GM23338 (cell line): ENCODE measurements at regions not wholly inside any gene's neighbourhood (a gene's known extent, or its start where the extent isn't known, plus 50 kb on each side); places are given as distances from the start of the nearest gene placed in this dataset.

Experiments used
- ATAC-seq: fragments of 200-7000 bp; cut with Tn5 transposase; 3 replicates; pipeline ENCODE4 v1.9.1; 2020
- DNase-seq: peaks from one replicate; pipeline ENCODE4 v3.0.0-alpha.2; 2015; ENCODE audit warnings: low spot score
- H2AFZ ChIP-seq: fragments of 200-600 bp; sonication (generic); 2 replicates; pipeline ENCODE4 v1.8.0; 2016; ENCODE audit warnings: antibody characterized with exemption, mild to moderate bottlenecking, moderate library complexity
- H3F3A ChIP-seq: fragments of 200-600 bp; sonication (generic); replicated peaks from 2 replicates; pipeline ENCODE4 v1.8.0; 2017; ENCODE audit warnings: antibody characterized with exemption, mixed run types, low read depth
- H3K27ac ChIP-seq: fragments of 200-600 bp; sonication (generic); 2 replicates; pipeline ENCODE4 v1.6.1; 2016; ENCODE audit warnings: low read depth
- H3K27me3 ChIP-seq: fragments of 200-600 bp; sonication (generic); 2 replicates; pipeline ENCODE4 v1.8.0; 2016; ENCODE audit warnings: mild to moderate bottlenecking, mixed run types, moderate library complexity; ENCODE audit not compliant: insufficient read depth
- H3K36me3 ChIP-seq: fragments of 200-600 bp; sonication (generic); 2 replicates; pipeline ENCODE4 v1.8.0; 2016; ENCODE audit warnings: mild to moderate bottlenecking; ENCODE audit not compliant: insufficient read depth
- H3K4me1 ChIP-seq: fragments of 200-600 bp; sonication (generic); 2 replicates; pipeline ENCODE4 v1.8.0; 2016; ENCODE audit warnings: mild to moderate bottlenecking, moderate library complexity; ENCODE audit not compliant: insufficient read depth
- H3K4me2 ChIP-seq: fragments of 200-600 bp; sonication (generic); 2 replicates; pipeline ENCODE4 v1.7.1; 2017; ENCODE audit warnings: mixed run types
- H3K4me3 ChIP-seq: fragments of 200-600 bp; sonication (generic); 2 replicates; pipeline ENCODE4 v1.6.1; 2016; ENCODE audit warnings: mixed run types
- H3K79me2 ChIP-seq: fragments of 200-600 bp; sonication (generic); replicated peaks from 2 replicates; pipeline ENCODE4 v1.8.0; 2017; ENCODE audit warnings: mild to moderate bottlenecking; ENCODE audit not compliant: insufficient read depth
- H3K9me2 ChIP-seq: fragments of 200-600 bp; sonication (generic); 2 replicates; pipeline ENCODE4 v1.8.0; 2017; ENCODE audit not compliant: insufficient read depth
- H4K20me1 ChIP-seq: fragments of 200-600 bp; sonication (generic); replicated peaks from 2 replicates; pipeline ENCODE4 v1.8.0; 2017; ENCODE audit warnings: mild to moderate bottlenecking; ENCODE audit not compliant: insufficient read depth
- H3K27ac Mint-ChIP-seq: 2 replicates; pipeline ENCODE4 v1.8.0; 2020; ENCODE audit warnings: inconsistent platforms, mild to moderate bottlenecking, moderate library complexity, mixed read lengths
- H3K27me3 Mint-ChIP-seq: 3 replicates; pipeline ENCODE4 v1.8.0; 2022; ENCODE audit warnings: low read depth, mild to moderate bottlenecking, moderate library complexity, mixed read lengths, inconsistent platforms; ENCODE audit not compliant: insufficient read depth, poor library complexity
- H3K36me3 Mint-ChIP-seq: 3 replicates; pipeline ENCODE4 v1.8.0; 2021; ENCODE audit warnings: low read depth, mild to moderate bottlenecking, inconsistent platforms, moderate library complexity, mixed read lengths
- H3K4me1 Mint-ChIP-seq: 3 replicates; pipeline ENCODE4 v1.8.0; 2020; ENCODE audit warnings: mild to moderate bottlenecking, inconsistent platforms, mixed read lengths
- H3K4me3 Mint-ChIP-seq: 3 replicates; pipeline ENCODE4 v1.8.0; 2021; ENCODE audit warnings: moderate library complexity, mild to moderate bottlenecking, inconsistent platforms, mixed read lengths
- H3K9me3 Mint-ChIP-seq: 3 replicates; pipeline ENCODE4 v1.8.0; 2020; ENCODE audit warnings: moderate library complexity, mild to moderate bottlenecking, inconsistent platforms, mixed read lengths
- CREB1 ChIP-seq: fragments of 250-450 bp; sonication (Bioruptor Pico); IDR thresholded peaks from 2 replicates; pipeline ENCODE4 v1.5.0; 2020; ENCODE audit warnings: low read depth, mild to moderate bottlenecking, moderate library complexity
- CTCF ChIP-seq, 2 experiments: fragments of 200-600 bp in 1 of 2; sonication (generic) in 1 of 2; conservative IDR thresholded peaks; 2 replicates each; pipeline versions ENCODE4 v1.5.1 to v1.6.1; 2016 to 2017; ENCODE audit warnings: antibody characterized with exemption in 2 of 2, low read depth in 2 of 2, mild to moderate bottlenecking in 2 of 2, moderate library complexity in 1 of 2
- ETS1 ChIP-seq: IDR thresholded peaks from 2 replicates; pipeline ENCODE4 v1.6.1; 2016; ENCODE audit warnings: antibody characterized with exemption
- EZH2 ChIP-seq: fragments of 200-600 bp; sonication (generic); IDR thresholded peaks from one replicate; pipeline ENCODE4 v1.8.0; 2017; ENCODE audit warnings: antibody characterized with exemption, mild to moderate bottlenecking, low read depth; ENCODE audit not compliant: unreplicated experiment
- EZH2phosphoT487 ChIP-seq: fragments of 200-600 bp; sonication (generic); IDR thresholded peaks from one replicate; pipeline ENCODE4 v1.8.1; 2018; ENCODE audit warnings: antibody characterized with exemption; ENCODE audit not compliant: unreplicated experiment
- JUNB ChIP-seq: IDR thresholded peaks from one replicate; pipeline ENCODE4 v1.6.1; 2016; ENCODE audit warnings: antibody characterized with exemption; ENCODE audit not compliant: unreplicated experiment
- NANOG ChIP-seq: IDR thresholded peaks from 2 replicates; pipeline ENCODE4 v1.6.1; 2016; ENCODE audit warnings: antibody characterized with exemption, borderline replicate concordance
- POLR2AphosphoS5 ChIP-seq: IDR thresholded peaks from 2 replicates; pipeline ENCODE4 v1.6.1; 2016; ENCODE audit warnings: antibody characterized with exemption, low read depth
- STAT1 ChIP-seq: IDR thresholded peaks from one replicate; pipeline ENCODE4 v1.6.1; 2016; ENCODE audit warnings: antibody characterized with exemption; ENCODE audit not compliant: unreplicated experiment
- ZNF114 ChIP-seq: fragments of 250-450 bp; sonication (Bioruptor Pico); IDR thresholded peaks from 2 replicates; pipeline ENCODE4 v1.5.0; 2020; ENCODE audit warnings: mild to moderate bottlenecking, moderate library complexity
- ZNF331 ChIP-seq: fragments of 250-450 bp; sonication (Bioruptor Pico); IDR thresholded peaks from 2 replicates; pipeline ENCODE4 v1.5.0; 2020; ENCODE audit warnings: low read depth, mild to moderate bottlenecking, moderate library complexity
- TF ChIP-seq, protein P1 (sequence below): IDR thresholded peaks from one replicate; pipeline ENCODE4 v1.6.1; 2018; ENCODE audit warnings: antibody characterized with exemption; ENCODE audit not compliant: unreplicated experiment
- TF ChIP-seq, protein P2 (sequence below): fragments of 250-450 bp; sonication (Bioruptor Pico); IDR thresholded peaks from 2 replicates; pipeline ENCODE4 v1.5.0; 2020; ENCODE audit warnings: mild to moderate bottlenecking, moderate library complexity

DNA sequence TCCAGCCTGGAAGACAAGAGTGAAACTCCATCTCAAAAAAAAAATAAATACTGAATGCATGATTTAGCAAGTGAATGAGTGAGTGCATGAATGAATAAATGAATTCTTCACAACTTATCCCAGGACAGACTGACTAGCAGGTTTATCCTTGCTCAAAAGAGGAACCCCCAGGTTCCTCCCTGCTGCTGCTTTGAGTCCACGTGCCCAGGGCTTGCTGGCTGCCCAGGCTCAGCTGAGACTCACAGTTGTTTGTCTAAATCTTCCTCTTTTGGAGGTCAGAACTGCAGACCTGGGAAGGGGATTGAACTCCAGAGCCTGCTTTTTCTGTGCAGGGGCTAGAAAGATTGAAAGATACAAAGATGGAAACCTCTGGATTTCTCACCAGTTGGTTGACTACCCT, 117.4 kb upstream of the TMEM45B start:
- Mint-ChIP-seq H3K36me3 (no peaks in the 10 kb centered on the region), H3K4me3 (no peak overlapping the region), H3K27ac (no peak overlapping the region), H3K9me3 (no peaks in the 10 kb centered on the region), H3K27me3 (peaks cover 12% of the 10 kb centered on the region), H3K4me1 (no peaks in the 10 kb centered on the region)
- H3K4me3 ChIP-seq, result no peak overlapping the region
- no peak overlapping the region for H2AFZ ChIP-seq
- H3K27ac ChIP-seq, result no peak overlapping the region
- no peaks in the 10 kb centered on the region for H3F3A ChIP-seq
- H3K4me1 ChIP-seq, result no peaks in the 10 kb centered on the region
- no peaks in the 10 kb centered on the region for H3K9me2 ChIP-seq
- ATAC-seq (no peak), DNase-seq (no peak)
- no peaks in the 10 kb centered on the region for H3K36me3 ChIP-seq
- no peaks in the 10 kb centered on the region for H3K27me3 ChIP-seq
- H3K4me2 ChIP-seq, result no peak overlapping the region
- no peak for TF ChIP-seq EZH2
- TF ChIP-seq POLR2AphosphoS5, result no peak
- no peak for TF ChIP-seq ZNF331 (CRISPR knock-in tag)
- no peak for TF ChIP-seq JUNB
- TF ChIP-seq, protein P1, sequence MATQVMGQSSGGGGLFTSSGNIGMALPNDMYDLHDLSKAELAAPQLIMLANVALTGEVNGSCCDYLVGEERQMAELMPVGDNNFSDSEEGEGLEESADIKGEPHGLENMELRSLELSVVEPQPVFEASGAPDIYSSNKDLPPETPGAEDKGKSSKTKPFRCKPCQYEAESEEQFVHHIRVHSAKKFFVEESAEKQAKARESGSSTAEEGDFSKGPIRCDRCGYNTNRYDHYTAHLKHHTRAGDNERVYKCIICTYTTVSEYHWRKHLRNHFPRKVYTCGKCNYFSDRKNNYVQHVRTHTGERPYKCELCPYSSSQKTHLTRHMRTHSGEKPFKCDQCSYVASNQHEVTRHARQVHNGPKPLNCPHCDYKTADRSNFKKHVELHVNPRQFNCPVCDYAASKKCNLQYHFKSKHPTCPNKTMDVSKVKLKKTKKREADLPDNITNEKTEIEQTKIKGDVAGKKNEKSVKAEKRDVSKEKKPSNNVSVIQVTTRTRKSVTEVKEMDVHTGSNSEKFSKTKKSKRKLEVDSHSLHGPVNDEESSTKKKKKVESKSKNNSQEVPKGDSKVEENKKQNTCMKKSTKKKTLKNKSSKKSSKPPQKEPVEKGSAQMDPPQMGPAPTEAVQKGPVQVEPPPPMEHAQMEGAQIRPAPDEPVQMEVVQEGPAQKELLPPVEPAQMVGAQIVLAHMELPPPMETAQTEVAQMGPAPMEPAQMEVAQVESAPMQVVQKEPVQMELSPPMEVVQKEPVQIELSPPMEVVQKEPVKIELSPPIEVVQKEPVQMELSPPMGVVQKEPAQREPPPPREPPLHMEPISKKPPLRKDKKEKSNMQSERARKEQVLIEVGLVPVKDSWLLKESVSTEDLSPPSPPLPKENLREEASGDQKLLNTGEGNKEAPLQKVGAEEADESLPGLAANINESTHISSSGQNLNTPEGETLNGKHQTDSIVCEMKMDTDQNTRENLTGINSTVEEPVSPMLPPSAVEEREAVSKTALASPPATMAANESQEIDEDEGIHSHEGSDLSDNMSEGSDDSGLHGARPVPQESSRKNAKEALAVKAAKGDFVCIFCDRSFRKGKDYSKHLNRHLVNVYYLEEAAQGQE, result no peak
- no peak for TF ChIP-seq EZH2phosphoT487
- no peak for TF ChIP-seq CTCF (conservative IDR thresholded peaks at IDR 0.05; ENCODE audit: low read depth in 2 of 2)
- no peak for TF ChIP-seq CREB1 (CRISPR knock-in tag)
- TF ChIP-seq, protein P2, sequence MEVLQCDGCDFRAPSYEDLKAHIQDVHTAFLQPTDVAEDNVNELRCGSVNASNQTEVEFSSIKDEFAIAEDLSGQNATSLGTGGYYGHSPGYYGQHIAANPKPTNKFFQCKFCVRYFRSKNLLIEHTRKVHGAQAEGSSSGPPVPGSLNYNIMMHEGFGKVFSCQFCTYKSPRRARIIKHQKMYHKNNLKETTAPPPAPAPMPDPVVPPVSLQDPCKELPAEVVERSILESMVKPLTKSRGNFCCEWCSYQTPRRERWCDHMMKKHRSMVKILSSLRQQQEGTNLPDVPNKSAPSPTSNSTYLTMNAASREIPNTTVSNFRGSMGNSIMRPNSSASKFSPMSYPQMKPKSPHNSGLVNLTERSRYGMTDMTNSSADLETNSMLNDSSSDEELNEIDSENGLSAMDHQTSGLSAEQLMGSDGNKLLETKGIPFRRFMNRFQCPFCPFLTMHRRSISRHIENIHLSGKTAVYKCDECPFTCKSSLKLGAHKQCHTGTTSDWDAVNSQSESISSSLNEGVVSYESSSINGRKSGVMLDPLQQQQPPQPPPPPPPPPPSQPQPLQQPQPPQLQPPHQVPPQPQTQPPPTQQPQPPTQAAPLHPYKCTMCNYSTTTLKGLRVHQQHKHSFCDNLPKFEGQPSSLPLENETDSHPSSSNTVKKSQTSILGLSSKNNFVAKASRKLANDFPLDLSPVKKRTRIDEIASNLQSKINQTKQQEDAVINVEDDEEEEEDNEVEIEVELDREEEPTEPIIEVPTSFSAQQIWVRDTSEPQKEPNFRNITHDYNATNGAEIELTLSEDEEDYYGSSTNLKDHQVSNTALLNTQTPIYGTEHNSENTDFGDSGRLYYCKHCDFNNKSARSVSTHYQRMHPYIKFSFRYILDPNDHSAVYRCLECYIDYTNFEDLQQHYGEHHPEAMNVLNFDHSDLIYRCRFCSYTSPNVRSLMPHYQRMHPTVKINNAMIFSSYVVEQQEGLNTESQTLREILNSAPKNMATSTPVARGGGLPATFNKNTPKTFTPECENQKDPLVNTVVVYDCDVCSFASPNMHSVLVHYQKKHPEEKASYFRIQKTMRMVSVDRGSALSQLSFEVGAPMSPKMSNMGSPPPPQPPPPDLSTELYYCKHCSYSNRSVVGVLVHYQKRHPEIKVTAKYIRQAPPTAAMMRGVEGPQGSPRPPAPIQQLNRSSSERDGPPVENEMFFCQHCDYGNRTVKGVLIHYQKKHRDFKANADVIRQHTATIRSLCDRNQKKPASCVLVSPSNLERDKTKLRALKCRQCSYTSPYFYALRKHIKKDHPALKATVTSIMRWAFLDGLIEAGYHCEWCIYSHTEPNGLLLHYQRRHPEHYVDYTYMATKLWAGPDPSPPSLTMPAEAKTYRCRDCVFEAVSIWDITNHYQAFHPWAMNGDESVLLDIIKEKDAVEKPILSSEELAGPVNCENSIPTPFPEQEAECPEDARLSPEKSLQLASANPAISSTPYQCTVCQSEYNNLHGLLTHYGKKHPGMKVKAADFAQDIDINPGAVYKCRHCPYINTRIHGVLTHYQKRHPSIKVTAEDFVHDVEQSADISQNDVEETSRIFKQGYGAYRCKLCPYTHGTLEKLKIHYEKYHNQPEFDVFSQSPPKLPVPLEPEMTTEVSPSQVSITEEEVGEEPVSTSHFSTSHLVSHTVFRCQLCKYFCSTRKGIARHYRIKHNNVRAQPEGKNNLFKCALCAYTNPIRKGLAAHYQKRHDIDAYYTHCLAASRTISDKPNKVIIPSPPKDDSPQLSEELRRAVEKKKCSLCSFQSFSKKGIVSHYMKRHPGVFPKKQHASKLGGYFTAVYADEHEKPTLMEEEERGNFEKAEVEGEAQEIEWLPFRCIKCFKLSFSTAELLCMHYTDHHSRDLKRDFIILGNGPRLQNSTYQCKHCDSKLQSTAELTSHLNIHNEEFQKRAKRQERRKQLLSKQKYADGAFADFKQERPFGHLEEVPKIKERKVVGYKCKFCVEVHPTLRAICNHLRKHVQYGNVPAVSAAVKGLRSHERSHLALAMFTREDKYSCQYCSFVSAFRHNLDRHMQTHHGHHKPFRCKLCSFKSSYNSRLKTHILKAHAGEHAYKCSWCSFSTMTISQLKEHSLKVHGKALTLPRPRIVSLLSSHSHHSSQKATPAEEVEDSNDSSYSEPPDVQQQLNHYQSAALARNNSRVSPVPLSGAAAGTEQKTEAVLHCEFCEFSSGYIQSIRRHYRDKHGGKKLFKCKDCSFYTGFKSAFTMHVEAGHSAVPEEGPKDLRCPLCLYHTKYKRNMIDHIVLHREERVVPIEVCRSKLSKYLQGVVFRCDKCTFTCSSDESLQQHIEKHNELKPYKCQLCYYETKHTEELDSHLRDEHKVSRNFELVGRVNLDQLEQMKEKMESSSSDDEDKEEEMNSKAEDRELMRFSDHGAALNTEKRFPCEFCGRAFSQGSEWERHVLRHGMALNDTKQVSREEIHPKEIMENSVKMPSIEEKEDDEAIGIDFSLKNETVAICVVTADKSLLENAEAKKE (CRISPR knock-in tag), result no peak
- no peak for TF ChIP-seq ZNF114 (CRISPR knock-in tag)
- no peak for TF ChIP-seq STAT1
- TF ChIP-seq ETS1, result no peak
- no peak for TF ChIP-seq NANOG
- H4K20me1 ChIP-seq, result no peaks in the 10 kb centered on the region
- no peaks in the 10 kb centered on the region for H3K79me2 ChIP-seq
